Activated gamma-delta T cell treated with Interleukin-2 at 50 U/mL for 16 hours (primary cell): ENCODE measurements at regions not wholly inside any gene's neighbourhood (a gene's known extent, or its start where the extent isn't known, plus 50 kb on each side); places are given as distances from the start of the nearest gene placed in this dataset.
"Not testable (repeated sequence)": the region's sequence is repeated elsewhere in the genome, so short reads cannot be mapped to it uniquely, and the experiment has no call there.

Experiments
- DNase-seq: peaks from one replicate; pipeline ENCODE4 v3.0.0-alpha.2; 2020

GRCh38 chr3:18526667-18527066 lies 101.5 kb upstream of the SATB1 start:
- no peak for DNase-seq

DNA sequence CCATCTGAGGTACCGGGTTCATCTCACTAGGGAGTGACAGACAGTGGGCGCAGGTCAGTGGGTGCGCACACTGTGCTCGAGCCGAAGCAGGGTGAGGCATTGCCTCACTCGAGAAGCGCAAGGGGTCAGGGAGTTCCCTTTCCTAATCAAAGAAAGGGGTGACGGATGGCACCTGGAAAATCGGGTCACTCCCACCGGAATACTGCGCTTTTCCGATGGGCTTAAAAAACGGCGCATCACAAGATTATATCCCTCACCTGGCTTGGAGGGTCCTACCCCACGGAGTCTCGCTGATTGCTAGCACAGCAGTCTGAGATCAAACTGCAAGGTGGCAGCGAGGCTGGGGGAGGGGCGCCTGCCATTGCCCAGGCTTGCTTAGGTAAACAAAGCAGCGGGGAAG lies 91.0 kb upstream of the SATB1 start:
- not testable (repeated sequence) for DNase-seq

DNA sequence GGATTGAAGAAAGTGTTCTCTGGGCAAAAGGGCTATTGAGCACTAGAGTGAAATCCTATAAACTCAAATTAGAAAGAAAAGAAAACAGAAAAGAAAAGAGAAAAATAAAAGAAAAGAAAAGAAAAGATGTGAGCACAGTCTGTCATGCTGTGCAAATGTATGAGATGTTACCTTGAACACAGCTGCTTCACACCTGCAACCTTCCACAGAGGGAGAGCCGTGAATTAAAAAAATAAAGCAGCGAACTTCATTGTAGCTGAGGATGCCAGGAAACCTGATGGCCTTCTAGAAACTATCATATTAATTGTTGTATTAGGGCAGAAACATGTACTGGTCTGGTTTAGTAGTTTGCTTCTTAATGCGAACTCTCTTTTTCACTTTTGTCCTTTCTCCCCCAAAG lies 88.0 kb upstream of the SATB1 start:
- DNase-seq, result no peak

- no peak for DNase-seq
Observed at GRCh38 chr3:18512007-18512406, 86.9 kb upstream of the SATB1 start.

GRCh38 chr3:18510947-18511346 lies 85.8 kb upstream of the SATB1 start:
- no peak for DNase-seq

- no peak for DNase-seq
Observed at GRCh38 chr3:18507333-18507732, 82.2 kb upstream of the SATB1 start.

DNA sequence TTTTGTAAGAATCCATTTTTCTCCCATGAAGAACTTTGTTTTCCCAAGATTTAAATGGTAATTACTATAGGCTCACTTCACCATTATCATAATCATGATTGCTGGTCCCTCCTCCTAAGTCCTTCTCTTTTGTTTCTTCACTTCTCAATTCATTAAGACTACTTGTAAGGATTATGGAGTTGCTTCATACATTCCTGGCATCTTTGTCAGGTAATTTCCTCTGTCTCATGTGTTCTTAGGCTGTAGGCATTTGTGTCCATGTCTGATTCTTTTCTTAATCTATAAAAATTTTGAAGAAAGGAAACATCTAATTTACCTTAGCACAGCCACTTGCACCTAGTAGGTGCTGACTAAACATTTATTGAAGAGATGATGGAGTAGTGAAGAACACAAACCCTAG lies 79.9 kb upstream of the SATB1 start:
- no peak for DNase-seq

- DNase-seq, result no peak
Observed at GRCh38 chr3:18501679-18502343, 76.7 kb upstream of the SATB1 start.

GRCh38 chr3:18500322-18500721 lies 75.2 kb upstream of the SATB1 start:
- DNase-seq, result no peak

DNA sequence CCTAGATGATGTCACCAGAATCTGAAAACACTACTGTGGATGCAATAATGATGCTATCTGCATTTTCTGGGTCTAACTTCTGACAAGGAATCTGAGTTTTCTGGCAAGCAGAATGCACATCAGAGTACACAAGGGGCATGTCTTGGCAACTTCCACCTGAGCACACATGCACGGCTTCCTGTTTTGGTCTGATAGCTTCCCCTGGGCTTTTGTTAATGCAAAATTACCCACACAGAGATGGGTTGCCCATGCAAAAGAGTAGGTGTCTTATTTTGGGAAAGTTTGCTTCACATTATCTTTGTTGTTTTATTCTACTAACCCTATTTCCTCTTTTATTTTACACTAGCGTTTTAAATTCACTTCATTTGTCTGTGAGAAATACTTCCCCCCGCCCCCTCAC lies 74.2 kb upstream of the SATB1 start:
- peak; percentile 39 for DNase-seq

- no peak for DNase-seq
Observed at GRCh38 chr3:18494251-18494650, 69.1 kb upstream of the SATB1 start.

GRCh38 chr3:18489939-18490338 lies 64.8 kb upstream of the SATB1 start:
- peak; percentile 51 for DNase-seq

DNA sequence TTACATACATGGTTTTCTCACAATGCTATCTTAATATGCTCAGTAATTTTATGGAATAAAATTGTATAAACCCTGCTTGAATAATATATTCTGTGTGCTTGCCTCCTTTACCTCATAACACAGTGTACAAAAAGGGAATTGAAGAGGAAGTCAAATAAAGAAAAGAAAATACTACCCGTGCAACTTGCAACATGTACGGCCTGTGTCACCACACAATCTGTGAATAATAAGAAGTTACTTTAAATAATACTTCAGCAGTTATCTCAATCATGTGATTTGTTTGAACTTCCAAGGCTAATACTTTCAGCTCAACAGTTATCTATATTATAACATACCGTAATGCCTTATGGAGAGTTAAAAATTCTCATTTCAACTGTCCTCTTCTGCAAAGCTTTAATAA lies 58.1 kb upstream of the SATB1 start:
- no peak for DNase-seq

DNA sequence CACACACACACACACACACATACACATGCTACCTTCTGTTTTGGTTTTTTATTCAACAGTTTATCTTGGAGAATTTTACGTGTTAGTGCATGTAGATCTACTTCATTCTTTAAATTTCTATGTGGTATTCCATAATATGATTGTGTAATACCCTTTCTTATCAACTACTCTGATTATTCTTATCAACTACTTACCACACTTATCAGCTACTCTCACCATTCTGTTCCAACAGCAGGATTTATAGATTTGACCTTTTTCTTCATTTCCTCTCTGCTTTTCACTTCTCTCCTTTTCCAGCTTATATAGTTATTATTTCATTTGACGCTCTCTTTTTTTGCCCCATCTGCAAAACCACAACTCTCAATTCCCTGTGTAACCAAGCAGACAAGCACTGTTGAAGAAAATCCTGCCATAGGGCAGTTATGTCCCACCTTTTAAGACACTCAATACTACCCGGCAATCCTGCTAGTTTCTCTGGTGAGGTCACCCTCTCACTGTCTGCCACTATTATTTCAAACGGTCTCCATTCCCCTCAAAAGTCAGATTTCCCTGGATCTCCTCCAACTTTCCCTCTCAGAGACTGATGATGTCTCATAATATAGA lies 56.9 kb upstream of the SATB1 start:
- DNase-seq, result no peak

GRCh38 chr3:18477620-18478019 lies 52.5 kb upstream of the SATB1 start:
- no peak for DNase-seq
